GM19455 (cell line): ENCODE measurements at regions not wholly inside any gene's neighbourhood (a gene's known extent, or its start where the extent isn't known, plus 50 kb on each side); places are given as distances from the start of the nearest gene placed in this dataset.
"Not testable (repeated sequence)": the region's sequence is repeated elsewhere in the genome, so short reads cannot be mapped to it uniquely, and the experiment has no call there.

Source experiments
- ATAC-seq: cut with Tn5 transposase; IDR thresholded peaks from one replicate; pipeline ENCODE4 v1.9.1; 2021; ENCODE audit not compliant: unreplicated experiment

DNA sequence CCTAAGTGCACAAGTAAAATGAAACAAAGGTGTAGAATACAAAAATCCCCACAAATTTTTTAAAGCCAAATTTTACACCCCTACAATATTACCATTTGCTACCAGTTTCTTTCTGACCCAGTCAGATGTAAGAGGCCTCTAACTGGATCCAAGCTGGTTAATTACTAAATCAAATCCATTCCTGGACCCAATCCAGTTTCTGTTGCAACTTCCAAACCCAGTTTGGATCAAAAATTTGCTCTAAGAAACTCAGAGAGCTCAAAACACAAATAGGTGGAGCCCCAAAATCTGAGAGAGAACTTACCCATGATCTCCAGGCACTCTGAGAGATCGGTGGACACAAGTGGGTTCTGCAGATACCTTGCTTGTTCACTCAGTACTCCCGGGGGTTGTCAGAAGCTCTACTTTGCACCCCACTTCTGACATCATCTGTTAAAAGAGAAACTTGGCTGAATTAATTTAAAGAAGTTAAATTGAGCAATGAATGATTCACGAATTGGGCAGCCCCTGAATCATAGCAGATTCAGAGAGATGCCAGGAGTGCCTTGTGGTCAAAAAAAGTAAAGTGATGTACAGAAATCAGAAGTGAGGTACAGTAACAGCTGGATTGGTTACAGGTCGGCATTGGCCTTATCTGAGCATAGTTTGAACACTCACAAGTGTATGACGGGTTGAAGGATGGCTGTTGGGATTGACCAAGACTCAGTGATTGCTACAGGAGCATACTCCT lies 448.0 kb downstream of the KCNT2 start:
- ATAC-seq = no peak

GRCh38 chr1:196155586-196155985 lies 452.7 kb downstream of the KCNT2 start:
- ATAC-seq = no peak

DNA sequence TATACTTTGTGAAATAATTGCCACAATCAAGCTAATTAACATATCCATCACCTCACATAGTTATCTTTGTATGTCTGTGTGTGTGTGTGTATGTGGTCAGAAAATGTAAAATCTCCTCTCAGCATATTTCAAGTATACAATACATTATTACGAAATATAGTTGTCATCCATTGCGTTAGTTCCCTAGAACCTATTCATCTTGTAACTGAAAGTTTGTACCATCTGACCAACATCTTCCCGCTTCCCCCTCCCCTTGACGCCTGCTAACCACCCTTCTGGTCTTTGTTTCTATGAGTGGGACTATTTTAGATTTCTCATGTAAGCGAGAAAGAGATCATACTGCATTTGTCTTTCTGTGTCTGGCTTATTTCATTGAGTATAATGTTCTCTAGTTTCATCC lies 455.3 kb downstream of the KCNT2 start:
- no peak for ATAC-seq

- ATAC-seq = no peak
These were observed 456.2 kb downstream of the KCNT2 start for GRCh38 chr1:196152086-196152485.

GRCh38 chr1:196148367-196148970 lies 459.8 kb downstream of the KCNT2 start:
- ATAC-seq = no peak

DNA sequence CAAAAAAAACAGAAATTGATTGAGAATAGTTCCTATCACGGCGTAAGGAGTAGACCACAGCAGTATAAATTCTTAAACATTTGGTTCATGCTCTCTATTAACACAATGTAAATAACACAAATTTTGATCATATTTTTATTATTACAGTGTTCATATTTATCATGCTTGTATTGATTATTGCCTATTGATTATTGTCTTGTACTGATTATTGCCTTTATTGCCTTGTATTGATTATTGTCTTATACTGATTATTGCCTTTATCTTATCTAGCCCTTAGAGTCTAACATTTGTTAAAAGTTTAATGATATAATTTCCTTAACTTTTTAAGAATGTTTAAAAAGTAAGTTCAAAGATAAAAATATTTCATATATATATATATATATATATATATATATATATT lies 460.7 kb downstream of the KCNT2 start:
- no peak for ATAC-seq

- ATAC-seq = not testable (repeated sequence)
These were observed 463.1 kb downstream of the KCNT2 start for GRCh38 chr1:196145151-196145550.

DNA sequence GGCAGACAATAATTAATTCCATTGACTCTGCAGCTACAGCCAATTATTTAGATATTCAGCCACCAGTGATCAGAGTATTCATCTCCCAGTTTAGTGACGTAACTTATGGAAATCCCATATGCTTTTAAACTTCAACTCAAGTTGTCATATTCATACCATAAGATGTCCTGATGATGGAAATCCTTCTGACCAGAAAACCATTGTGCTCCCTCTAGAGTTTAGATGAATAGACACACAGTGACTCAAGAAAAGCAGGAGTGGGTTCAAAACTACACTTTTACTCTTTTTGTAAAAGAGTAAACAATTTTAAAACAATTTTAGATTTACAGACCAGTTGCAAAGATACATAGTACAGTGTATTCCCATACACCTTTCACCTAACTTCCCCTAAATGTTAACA lies 463.7 kb downstream of the KCNT2 start:
- no peak for ATAC-seq

- ATAC-seq = no peak
These were observed 464.5 kb downstream of the KCNT2 start for GRCh38 chr1:196143602-196144342.

GRCh38 chr1:196142111-196142640 lies 466.1 kb downstream of the KCNT2 start:
- ATAC-seq = no peak

DNA sequence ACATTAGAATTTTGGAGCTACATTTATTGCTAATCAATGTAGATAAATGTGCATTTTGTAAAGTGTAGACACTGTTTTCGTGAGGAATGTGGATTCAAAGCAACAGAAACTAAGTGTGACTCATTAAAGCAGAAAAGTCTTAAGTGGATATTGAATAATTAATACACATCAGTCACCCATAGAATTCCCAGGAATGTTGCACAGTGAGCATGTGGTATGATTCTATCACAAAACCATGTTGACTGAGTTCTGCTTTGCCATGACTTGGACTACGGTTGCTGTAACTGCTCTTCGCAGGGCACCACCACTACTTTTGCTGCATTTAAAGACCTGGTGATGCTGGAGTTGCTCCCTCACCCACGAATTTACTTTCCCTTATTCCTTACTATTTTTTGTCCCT lies 471.8 kb downstream of the KCNT2 start:
- ATAC-seq = no peak

DNA sequence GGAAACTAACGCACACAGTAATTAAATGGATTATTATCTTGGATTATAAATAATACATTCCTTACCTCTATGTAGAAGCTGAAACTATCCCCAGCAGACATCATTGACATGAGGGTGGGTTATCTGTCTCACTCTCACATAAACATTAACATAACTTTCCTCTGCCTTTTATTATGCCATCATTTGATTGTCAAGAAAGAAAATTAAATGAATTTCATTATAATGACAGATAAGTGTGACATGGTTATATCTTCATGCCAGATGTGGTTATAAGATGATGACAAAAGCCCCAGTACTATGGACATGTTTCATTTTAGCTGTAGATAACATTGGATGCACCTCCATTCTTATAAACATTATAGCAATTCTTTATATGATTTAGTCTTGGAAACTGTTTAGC lies 476.5 kb downstream of the KCNT2 start:
- ATAC-seq = no peak

DNA sequence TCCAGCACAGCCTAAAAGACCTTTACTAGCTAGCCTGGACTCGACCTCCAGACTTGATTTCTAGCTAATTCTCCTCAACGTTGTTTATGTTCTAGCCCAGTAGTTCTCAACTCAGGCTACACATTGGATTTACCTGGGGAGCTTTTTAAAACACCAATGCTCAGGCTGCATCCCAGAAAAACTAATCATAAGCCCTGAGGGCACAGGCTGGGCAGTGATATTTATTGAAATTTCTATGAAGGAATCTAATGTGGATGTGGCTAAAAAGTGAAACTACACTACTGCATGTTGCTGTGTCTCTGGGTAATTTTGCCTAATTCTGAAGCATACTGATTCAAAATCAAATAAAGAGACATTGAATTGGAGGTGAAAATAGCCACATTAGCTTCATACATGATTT lies 479.4 kb downstream of the KCNT2 start:
- no peak for ATAC-seq

DNA sequence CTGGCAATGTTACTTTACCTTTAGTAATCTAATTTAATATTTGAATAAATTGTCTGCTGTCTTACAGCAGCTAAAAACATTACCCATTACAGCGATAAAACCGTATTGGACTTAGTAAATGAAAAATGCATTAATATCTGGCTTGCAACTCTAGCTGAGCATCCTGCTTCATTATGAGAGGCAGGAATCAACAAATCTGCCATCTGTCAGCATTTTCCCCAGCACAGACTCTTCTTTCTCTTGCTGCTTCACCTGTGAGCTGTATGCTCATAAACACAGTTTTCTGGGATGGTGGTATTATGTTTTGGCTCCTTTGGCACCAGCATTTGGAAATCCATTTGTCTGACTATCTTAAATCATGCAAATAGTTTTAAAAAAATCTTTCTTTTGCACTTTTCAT lies 487.1 kb downstream of the KCNT2 start:
- ATAC-seq = no peak

- ATAC-seq = no peak
These were observed 492.6 kb downstream of the KCNT2 start for GRCh38 chr1:196115646-196116045.

DNA sequence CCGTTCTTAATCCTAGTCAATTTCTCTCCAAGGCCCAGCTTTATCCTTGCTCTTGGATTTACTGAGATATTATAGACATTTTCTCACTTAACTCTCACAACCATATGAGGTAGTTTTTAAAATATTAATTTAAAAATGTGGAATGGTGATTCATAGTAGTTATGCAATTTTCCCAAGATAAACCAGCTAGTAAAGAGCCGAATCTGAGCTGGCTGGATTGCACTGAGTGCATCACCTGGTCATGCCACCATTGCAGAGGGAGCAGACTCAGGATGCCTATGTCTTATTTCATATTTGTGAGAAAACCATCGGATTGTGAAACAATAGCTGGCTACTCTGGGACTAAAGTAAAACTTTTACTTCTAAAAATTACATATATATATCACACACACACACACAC lies 494.0 kb downstream of the KCNT2 start:
- ATAC-seq = no peak

DNA sequence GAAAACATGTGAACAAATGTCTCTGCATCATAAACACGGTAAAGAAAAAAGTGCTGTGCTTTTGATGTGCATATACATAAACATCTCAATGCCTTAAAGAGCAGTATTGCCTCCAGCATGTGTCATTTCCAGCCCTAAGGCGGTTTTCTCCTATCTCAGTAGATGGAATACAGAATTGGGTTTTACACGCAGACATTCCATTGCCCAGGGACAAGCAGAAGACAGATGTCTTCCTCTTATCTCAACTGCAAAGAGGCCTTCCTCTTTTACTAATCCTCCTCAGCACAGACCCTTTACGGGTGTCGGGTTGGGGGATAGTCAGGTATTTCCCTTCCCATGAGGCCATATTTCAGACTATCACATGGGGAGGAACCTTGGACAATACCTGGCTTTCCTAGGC lies 499.2 kb downstream of the KCNT2 start:
- not testable (repeated sequence) for ATAC-seq

GRCh38 chr1:196105901-196106300 lies 502.3 kb downstream of the KCNT2 start:
- ATAC-seq = no peak

DNA sequence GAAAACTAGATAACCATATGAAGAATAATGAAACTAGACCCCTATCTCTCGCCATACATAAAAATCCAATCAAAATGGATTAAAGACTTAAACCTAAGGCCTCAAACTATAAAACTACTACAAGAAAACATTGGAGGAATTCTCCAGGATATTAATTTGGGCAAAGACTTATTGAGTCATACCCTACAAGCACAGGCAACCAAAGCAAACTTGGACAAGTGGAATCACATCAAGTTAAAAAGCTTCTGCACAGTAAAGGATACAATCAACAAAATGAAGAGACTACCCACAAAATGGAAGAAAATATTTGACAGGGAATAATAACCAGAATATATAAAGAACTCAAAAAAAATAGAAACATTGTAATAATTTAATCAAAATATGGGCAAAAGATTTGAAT lies 505.4 kb downstream of the KCNT2 start:
- no peak for ATAC-seq

DNA sequence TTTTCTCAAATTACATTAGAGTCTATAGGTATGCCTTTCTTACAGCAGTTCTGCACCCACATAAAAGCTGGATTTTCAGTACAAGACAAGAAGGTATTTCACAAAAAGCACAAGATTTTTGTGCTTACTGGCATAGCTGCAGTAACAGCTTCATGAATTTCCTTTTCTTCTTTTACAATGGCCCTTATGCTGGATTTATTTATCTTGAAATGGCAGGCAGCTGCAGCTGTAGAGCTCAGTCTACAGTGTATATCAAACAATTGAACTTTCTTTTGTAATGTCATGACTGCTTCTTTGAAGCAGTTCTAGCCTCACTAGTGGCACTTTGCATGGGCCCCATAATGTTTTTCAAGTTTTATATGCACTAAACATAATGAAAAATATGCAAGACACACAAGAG lies 510.2 kb downstream of the KCNT2 start:
- no peak for ATAC-seq

DNA sequence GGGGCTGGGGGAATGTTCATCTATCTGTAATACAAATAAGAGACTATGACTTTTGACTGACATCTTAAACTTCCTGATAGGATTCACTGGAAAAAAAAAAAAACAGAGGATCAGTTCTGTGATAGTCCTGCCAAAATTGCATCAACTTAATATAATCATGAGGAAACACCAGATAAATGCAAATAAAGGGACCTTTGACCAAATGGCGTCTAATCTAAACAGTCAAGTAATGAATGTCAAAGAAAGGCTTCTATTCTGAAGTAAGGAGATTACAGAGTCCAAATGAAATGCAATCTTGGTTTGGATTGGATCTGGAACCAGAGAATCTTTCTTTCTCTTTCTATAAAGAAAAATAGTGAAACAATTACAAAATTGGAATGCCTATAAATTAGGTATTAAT lies 513.4 kb downstream of the KCNT2 start:
- ATAC-seq = no peak
